ENCODE measurements at regions not wholly inside any gene's neighbourhood (a gene's known extent, or its start where the extent isn't known, plus 50 kb on each side); places are given as distances from the start of the nearest gene placed in this dataset.

- no peaks in the 10 kb centered on the region for H3K4me1 Mint-ChIP-seq
- no peaks in the 10 kb centered on the region for H3K27me3 Mint-ChIP-seq
- no peaks in the 10 kb centered on the region for H3K9me3 Mint-ChIP-seq
- 80% methylated on average over 1 of the region's 5 CpGs for WGBS (ENCODE audit: insufficient coverage)
- H3K4me3 Mint-ChIP-seq = no peak overlapping the region
- no peaks in the 10 kb centered on the region for H3K36me3 ChIP-seq (ENCODE audit: control insufficient read depth in 2 of 2, extremely low read depth in 1 of 2, insufficient read depth in 1 of 2, low read length in 1 of 2)
- no peaks in the 10 kb centered on the region for H3K36me3 Mint-ChIP-seq
- no peaks in the 10 kb centered on the region for H3K4me1 ChIP-seq (ENCODE audit: control insufficient read depth in 1 of 2, extremely low read depth in 1 of 2, insufficient read depth in 2 of 2, low read length in 2 of 2)
- ChIA-PET POLR2A (no interaction called here), CTCF (no interaction called here)
- H3K4me3 ChIP-seq (ENCODE audit: control insufficient read depth in 1 of 2, extremely low read depth in 1 of 2, low read length in 1 of 2) = no peak overlapping the region
- DNase-seq = no peak
- no peak for ATAC-seq (replicated peaks in 1 of 4)
- no peaks in the 10 kb centered on the region for H3K27me3 ChIP-seq (replicated peaks in 1 of 2; ENCODE audit: control insufficient read depth in 2 of 2, extremely low read depth in 1 of 2, insufficient read depth in 2 of 2, low read length in 1 of 2)
- H3K9me3 ChIP-seq = no peaks in the 10 kb centered on the region
- no peak overlapping the region for H3K27ac Mint-ChIP-seq
- no peak overlapping the region for H3K27ac ChIP-seq (ENCODE audit: low read length)
Observed at GRCh38 chr1:67978890-67979516, 71.4 kb downstream of the DIRAS3 start.

- H3K4me1 ChIP-seq (ENCODE audit: control insufficient read depth in 1 of 2, extremely low read depth in 1 of 2, insufficient read depth in 2 of 2, low read length in 2 of 2) = no peaks in the 10 kb centered on the region
- Mint-ChIP-seq H3K27ac (no peak overlapping the region), H3K4me1 (no peaks in the 10 kb centered on the region), H3K36me3 (no peaks in the 10 kb centered on the region), H3K4me3 (no peak overlapping the region), H3K27me3 (no peaks in the 10 kb centered on the region), H3K9me3 (peaks cover 0 to 4% (median 0%) of the 10 kb centered on the region in 3 donors)
- DNase-seq (no peak), ATAC-seq (replicated peaks in 1 of 4) (no peak)
- POLR2A ChIA-PET = no interaction called here
- no peak overlapping the region for H3K4me3 ChIP-seq (ENCODE audit: control insufficient read depth in 1 of 2, extremely low read depth in 1 of 2, low read length in 1 of 2)
- no peaks in the 10 kb centered on the region for H3K9me3 ChIP-seq
- H3K27ac ChIP-seq (ENCODE audit: low read length) = no peak overlapping the region
- CTCF ChIA-PET = no interaction called here
- WGBS (ENCODE audit: insufficient coverage) = no CpG with 5 or more reads among the region's 3 CpGs
- H3K27me3 ChIP-seq (replicated peaks in 1 of 2; ENCODE audit: control insufficient read depth in 2 of 2, extremely low read depth in 1 of 2, insufficient read depth in 2 of 2, low read length in 1 of 2) = no peaks in the 10 kb centered on the region
- H3K36me3 ChIP-seq (ENCODE audit: control insufficient read depth in 2 of 2, extremely low read depth in 1 of 2, insufficient read depth in 1 of 2, low read length in 1 of 2) = no peaks in the 10 kb centered on the region
Observed at GRCh38 chr1:67977756-67978155, 72.7 kb downstream of the DIRAS3 start.

GRCh38 chr1:67973051-67973450, 77.4 kb downstream of the DIRAS3 start:
- ChIA-PET POLR2A (no interaction called here), CTCF (no interaction called here)
- Histone ChIP-seq H3K4me1 (ENCODE audit: control insufficient read depth in 1 of 2, extremely low read depth in 1 of 2, insufficient read depth in 2 of 2, low read length in 2 of 2) (no peaks in the 10 kb centered on the region), H3K27ac (ENCODE audit: low read length) (no peak overlapping the region), H3K4me3 (ENCODE audit: control insufficient read depth in 1 of 2, extremely low read depth in 1 of 2, low read length in 1 of 2) (no peak overlapping the region), H3K27me3 (replicated peaks in 1 of 2; ENCODE audit: control insufficient read depth in 2 of 2, extremely low read depth in 1 of 2, insufficient read depth in 2 of 2, low read length in 1 of 2) (no peaks in the 10 kb centered on the region), H3K9me3 (no peaks in the 10 kb centered on the region), H3K36me3 (ENCODE audit: control insufficient read depth in 2 of 2, extremely low read depth in 1 of 2, insufficient read depth in 1 of 2, low read length in 1 of 2) (no peaks in the 10 kb centered on the region)
- no peak for ATAC-seq (replicated peaks in 1 of 4)
- Mint-ChIP-seq H3K9me3 (peaks cover 4 to 9% (median 4%) of the 10 kb centered on the region in 3 donors), H3K27me3 (no peaks in the 10 kb centered on the region), H3K36me3 (no peaks in the 10 kb centered on the region), H3K4me1 (no peaks in the 10 kb centered on the region), H3K4me3 (no peak overlapping the region), H3K27ac (no peak overlapping the region)
- no peak for DNase-seq

- POLR2A ChIA-PET = no interaction called here
- Mint-ChIP-seq H3K27ac (no peak overlapping the region), H3K4me3 (no peak overlapping the region)
Observed at GRCh38 chr1:67970088-67970487, 80.3 kb downstream of the DIRAS3 start.

GRCh38 chr1:67969446-67969845, 81.0 kb downstream of the DIRAS3 start:
- no peaks in the 10 kb centered on the region for H3K27me3 Mint-ChIP-seq
- H3K9me3 ChIP-seq = no peaks in the 10 kb centered on the region
- DNase-seq (no peak), ATAC-seq (replicated peaks in 1 of 4) (no peak)
- H3K4me1 Mint-ChIP-seq = no peaks in the 10 kb centered on the region
- H3K4me3 Mint-ChIP-seq = no peak overlapping the region
- H3K27ac Mint-ChIP-seq = no peak overlapping the region
- CTCF ChIA-PET = no interaction called here
- no peaks in the 10 kb centered on the region for H3K36me3 ChIP-seq (ENCODE audit: control insufficient read depth in 2 of 2, extremely low read depth in 1 of 2, insufficient read depth in 1 of 2, low read length in 1 of 2)
- 80% methylated on average over 1 of the region's 2 CpGs for WGBS (ENCODE audit: insufficient coverage)
- no peak overlapping the region for H3K4me3 ChIP-seq (ENCODE audit: control insufficient read depth in 1 of 2, extremely low read depth in 1 of 2, low read length in 1 of 2)
- H3K36me3 Mint-ChIP-seq = no peaks in the 10 kb centered on the region
- peaks cover 7 to 10% (median 9%) of the 10 kb centered on the region in 3 donors for H3K9me3 Mint-ChIP-seq
- no peak overlapping the region for H3K27ac ChIP-seq (ENCODE audit: low read length)
- POLR2A ChIA-PET = no interaction called here
- no peaks in the 10 kb centered on the region for H3K27me3 ChIP-seq (replicated peaks in 1 of 2; ENCODE audit: control insufficient read depth in 2 of 2, extremely low read depth in 1 of 2, insufficient read depth in 2 of 2, low read length in 1 of 2)
- no peaks in the 10 kb centered on the region for H3K4me1 ChIP-seq (ENCODE audit: control insufficient read depth in 1 of 2, extremely low read depth in 1 of 2, insufficient read depth in 2 of 2, low read length in 2 of 2)

More at GRCh38 chr1:67970088-67970487, 80.3 kb downstream of the DIRAS3 start:
- Mint-ChIP-seq H3K36me3 (no peaks in the 10 kb centered on the region), H3K9me3 (peaks cover 4 to 9% (median 4%) of the 10 kb centered on the region in 3 donors), H3K27me3 (no peaks in the 10 kb centered on the region), H3K4me1 (no peaks in the 10 kb centered on the region)
- no peak overlapping the region for H3K4me3 ChIP-seq (ENCODE audit: control insufficient read depth in 1 of 2, extremely low read depth in 1 of 2, low read length in 1 of 2)
- H3K27me3 ChIP-seq (replicated peaks in 1 of 2; ENCODE audit: control insufficient read depth in 2 of 2, extremely low read depth in 1 of 2, insufficient read depth in 2 of 2, low read length in 1 of 2) = no peaks in the 10 kb centered on the region
- H3K36me3 ChIP-seq (ENCODE audit: control insufficient read depth in 2 of 2, extremely low read depth in 1 of 2, insufficient read depth in 1 of 2, low read length in 1 of 2) = no peaks in the 10 kb centered on the region
- no peak overlapping the region for H3K27ac ChIP-seq (ENCODE audit: low read length)
- H3K9me3 ChIP-seq = no peaks in the 10 kb centered on the region
- 83% methylated on average over 1 of the region's 2 CpGs for WGBS (ENCODE audit: insufficient coverage)
- H3K4me1 ChIP-seq (ENCODE audit: control insufficient read depth in 1 of 2, extremely low read depth in 1 of 2, insufficient read depth in 2 of 2, low read length in 2 of 2) = no peaks in the 10 kb centered on the region
- ATAC-seq (replicated peaks in 1 of 4) = no peak
- CTCF ChIA-PET = no interaction called here
- no peak for DNase-seq

GRCh38 chr1:67966666-67967009, 83.8 kb downstream of the DIRAS3 start:
- no peaks in the 10 kb centered on the region for H3K4me1 Mint-ChIP-seq
- H3K27ac ChIP-seq (ENCODE audit: low read length) = no peak overlapping the region
- ChIA-PET POLR2A (no interaction called here), CTCF (no interaction called here)
- no peak for ATAC-seq (replicated peaks in 1 of 4)
- H3K27me3 ChIP-seq (replicated peaks in 1 of 2; ENCODE audit: control insufficient read depth in 2 of 2, extremely low read depth in 1 of 2, insufficient read depth in 2 of 2, low read length in 1 of 2) = no peaks in the 10 kb centered on the region
- H3K36me3 ChIP-seq (ENCODE audit: control insufficient read depth in 2 of 2, extremely low read depth in 1 of 2, insufficient read depth in 1 of 2, low read length in 1 of 2) = no peaks in the 10 kb centered on the region
- H3K4me1 ChIP-seq (ENCODE audit: control insufficient read depth in 1 of 2, extremely low read depth in 1 of 2, insufficient read depth in 2 of 2, low read length in 2 of 2) = no peaks in the 10 kb centered on the region
- H3K4me3 Mint-ChIP-seq = no peak overlapping the region
- DNase-seq = no peak
- H3K9me3 Mint-ChIP-seq = peaks cover 8 to 33% (median 22%) of the 10 kb centered on the region in 3 donors
- H3K27me3 Mint-ChIP-seq = no peaks in the 10 kb centered on the region
- no peak overlapping the region for H3K27ac Mint-ChIP-seq
- no peak overlapping the region for H3K4me3 ChIP-seq (ENCODE audit: control insufficient read depth in 1 of 2, extremely low read depth in 1 of 2, low read length in 1 of 2)
- H3K36me3 Mint-ChIP-seq = no peaks in the 10 kb centered on the region
- H3K9me3 ChIP-seq = no peaks in the 10 kb centered on the region

GRCh38 chr1:67965995-67966665, 84.3 kb downstream of the DIRAS3 start:
- ChIA-PET POLR2A (no interaction called here), CTCF (no interaction called here)
- Histone ChIP-seq H3K27ac (ENCODE audit: low read length) (no peak overlapping the region), H3K36me3 (ENCODE audit: control insufficient read depth in 2 of 2, extremely low read depth in 1 of 2, insufficient read depth in 1 of 2, low read length in 1 of 2) (no peaks in the 10 kb centered on the region), H3K9me3 (no peaks in the 10 kb centered on the region), H3K4me3 (ENCODE audit: control insufficient read depth in 1 of 2, extremely low read depth in 1 of 2, low read length in 1 of 2) (no peak overlapping the region), H3K4me1 (ENCODE audit: control insufficient read depth in 1 of 2, extremely low read depth in 1 of 2, insufficient read depth in 2 of 2, low read length in 2 of 2) (no peaks in the 10 kb centered on the region), H3K27me3 (replicated peaks in 1 of 2; ENCODE audit: control insufficient read depth in 2 of 2, extremely low read depth in 1 of 2, insufficient read depth in 2 of 2, low read length in 1 of 2) (no peaks in the 10 kb centered on the region)
- peaks cover 8 to 33% (median 22%) of the 10 kb centered on the region in 3 donors for H3K9me3 Mint-ChIP-seq
- H3K4me1 Mint-ChIP-seq = no peaks in the 10 kb centered on the region
- H3K4me3 Mint-ChIP-seq = no peak overlapping the region
- ATAC-seq (replicated peaks in 1 of 4) (no peak), DNase-seq (no peak)
- WGBS (ENCODE audit: insufficient coverage) = no CpG with 5 or more reads among the region's 2 CpGs
- H3K27ac Mint-ChIP-seq = no peak overlapping the region
- H3K27me3 Mint-ChIP-seq = no peaks in the 10 kb centered on the region
- H3K36me3 Mint-ChIP-seq = no peaks in the 10 kb centered on the region
